HCT116 (cell line): ENCODE measurements at regions not wholly inside any gene's neighbourhood (a gene's known extent, or its start where the extent isn't known, plus 50 kb on each side); places are given as distances from the start of the nearest gene placed in this dataset.

Source experiments
- ATAC-seq: fragments of 200-7000 bp; cut with Tn5 transposase; 2 replicates; pipeline ENCODE4 v1.9.1; 2020; ENCODE audit warnings: mild to moderate bottlenecking, moderate library complexity
- BruUV-seq: library from RNA; stranded (reverse); fragments of 400-500 nt; replicated peaks from 2 replicates; lab custom pipeline; 2021; lab: Mats Ljungman, UMichigan
- CTCF ChIA-PET: fragments of 300-600 bp; sonication (Branson Sonifier 250); formaldehyde crosslinking; loops from one replicate; lab custom pipeline; 2021; ENCODE audit warnings: antibody characterized with exemption; lab: Charles Lee
- POLR2A ChIA-PET: fragments of 300-600, 350-600 bp; sonication (Branson Sonifier 250); formaldehyde crosslinking; loops from one replicate; lab custom pipeline; 2021; ENCODE audit warnings: antibody characterized with exemption; lab: Charles Lee
- RAD21 ChIA-PET, 2 experiments: fragments of 300-600 bp; sonication (Branson Sonifier 250); formaldehyde crosslinking; loops; one replicate each; lab custom pipeline; 2023; ENCODE audit warnings: low total read pairs in 2 of 2; ENCODE audit not compliant: uncharacterized antibody in 2 of 2, unreplicated experiment in 2 of 2, low non-redundant PET in 1 of 2; lab: Charles Lee
- DNase-seq: peaks from one replicate; pipeline ENCODE4 v3.0.0-alpha.2; 2010; ENCODE audit warnings: low read depth, low spot score
- H2AFZ ChIP-seq: fragments of 200-600 bp; shearing (Covaris generic), sonication (generic); 2 replicates; pipeline ENCODE4 v1.6.1; 2017; ENCODE audit warnings: low read depth, mixed run types, mixed read lengths, antibody characterized with exemption, low read length; ENCODE audit not compliant: poor library complexity, severe bottlenecking
- H3K27ac ChIP-seq: 2 replicates; pipeline ENCODE4 v1.5.1; 2012; ENCODE audit warnings: low read depth, low read length
- H3K27me3 ChIP-seq: fragments of 200-600 bp; sonication (generic); 2 replicates; pipeline ENCODE4 v1.6.1; 2016; ENCODE audit warnings: mixed run types, low read length, mixed read lengths; ENCODE audit not compliant: insufficient read depth
- H3K36me3 ChIP-seq, 2 experiments: fragments of 200-500 bp in 1 of 2; fragments of 200-600 bp in 1 of 2; sonication (Bioruptor generic) in 1 of 2; sonication (generic) in 1 of 2; 2 replicates each; pipeline versions ENCODE4 v1.5.1 to v1.6.1; 2014 to 2016; ENCODE audit warnings: low read length in 2 of 2, inconsistent platforms in 1 of 2, mixed read lengths in 1 of 2, mixed run types in 1 of 2; ENCODE audit not compliant: insufficient read depth in 2 of 2, control insufficient read depth in 1 of 2
- H3K4me1 ChIP-seq, 2 experiments: fragments of 200-600 bp in 1 of 2; sonication (generic) in 1 of 2; 2 replicates each; pipeline versions ENCODE4 v1.5.1 to v1.6.1; 2012 to 2017; ENCODE audit warnings: low read length in 2 of 2, inconsistent platforms in 1 of 2, mild to moderate bottlenecking in 1 of 2, mixed read lengths in 1 of 2, mixed run types in 1 of 2, moderate library complexity in 1 of 2; ENCODE audit not compliant: insufficient read depth in 2 of 2, control insufficient read depth in 1 of 2
- H3K4me2 ChIP-seq: fragments of 200-600 bp; sonication (generic); 2 replicates; pipeline ENCODE4 v1.6.1; 2017; ENCODE audit warnings: mixed run types, low read length, mixed read lengths
- H3K4me3 ChIP-seq, 2 experiments: fragments of 200-600 bp in 1 of 2; sonication (generic) in 1 of 2; replicated peaks in 1 of 2; 2 replicates each; pipeline ENCODE4 v1.5.1; 2011 to 2016; ENCODE audit warnings: low read length in 2 of 2, control low read depth in 1 of 2, low read depth in 1 of 2, mild to moderate bottlenecking in 1 of 2, mixed read lengths in 1 of 2, mixed run types in 1 of 2
- H3K79me2 ChIP-seq: fragments of 200-600 bp; sonication (generic); 2 replicates; pipeline ENCODE4 v1.6.1; 2017; ENCODE audit warnings: mild to moderate bottlenecking, mixed run types, low read length, moderate library complexity, mixed read lengths; ENCODE audit not compliant: insufficient read depth
- H3K9ac ChIP-seq: fragments of 200-600 bp; sonication (generic); 2 replicates; pipeline ENCODE4 v1.6.1; 2016; ENCODE audit warnings: low read length, mixed read lengths
- H3K9me2 ChIP-seq: fragments of 200-600 bp; sonication (generic), shearing (Covaris generic); 2 replicates; pipeline ENCODE4 v1.6.1; 2017; ENCODE audit warnings: mixed run types, mild to moderate bottlenecking, moderate library complexity; ENCODE audit not compliant: insufficient read depth
- H3K9me3 ChIP-seq, 2 experiments: fragments of 200-500 bp in 1 of 2; fragments of 200-600 bp in 1 of 2; sonication (Bioruptor generic) in 1 of 2; sonication (generic) in 1 of 2; 2 replicates each; pipeline ENCODE4 v1.6.1; 2014 to 2017; ENCODE audit warnings: low read length in 2 of 2, mixed read lengths in 2 of 2, inconsistent platforms in 1 of 2, low read depth in 1 of 2, mild to moderate bottlenecking in 1 of 2, mixed run types in 1 of 2, moderate library complexity in 1 of 2; ENCODE audit not compliant: control insufficient read depth in 1 of 2, insufficient read depth in 1 of 2
- H4K20me1 ChIP-seq: fragments of 200-600 bp; sonication (generic), shearing (Covaris generic); 2 replicates; pipeline ENCODE4 v1.6.1; 2017; ENCODE audit warnings: mixed run types, mild to moderate bottlenecking, moderate library complexity; ENCODE audit not compliant: insufficient read depth
- ATF3 ChIP-seq: IDR thresholded peaks from 2 replicates; pipeline ENCODE4 v1.6.1; 2012
- CBX3 ChIP-seq: IDR thresholded peaks from 2 replicates; pipeline ENCODE4 v1.6.1; 2012; ENCODE audit warnings: low read depth
- CEBPB ChIP-seq: IDR thresholded peaks from 2 replicates; pipeline ENCODE4 v1.6.1; 2012; ENCODE audit warnings: low read depth
- CTCF ChIP-seq, 3 experiments: fragments of 200-600 bp in 1 of 3; sonication (generic) in 1 of 3; IDR thresholded peaks in 2 of 3; conservative IDR thresholded peaks in 1 of 3; 2 replicates each; pipeline ENCODE4 v1.5.1; 2012 to 2017; ENCODE audit warnings: low read depth in 2 of 3, low read length in 2 of 3, antibody characterized with exemption in 1 of 3, borderline replicate concordance in 1 of 3, control low read depth in 1 of 3, mild to moderate bottlenecking in 1 of 3, mixed read lengths in 1 of 3, mixed run types in 1 of 3, moderate library complexity in 1 of 3; ENCODE audit not compliant: insufficient read depth in 1 of 3
- EGR1 ChIP-seq: IDR thresholded peaks from 2 replicates; pipeline ENCODE4 v1.6.1; 2012; ENCODE audit warnings: low read depth
- ELF1 ChIP-seq: IDR thresholded peaks from 2 replicates; pipeline ENCODE4 v1.6.1; 2012; ENCODE audit warnings: low read depth, borderline replicate concordance
- EZH2 ChIP-seq: fragments of 200-600 bp; sonication (generic); IDR thresholded peaks from 2 replicates; pipeline ENCODE4 v1.6.1; 2017; ENCODE audit warnings: antibody characterized with exemption, mixed run types
- FOSL1 ChIP-seq: IDR thresholded peaks from 2 replicates; pipeline ENCODE4 v1.6.1; 2012; ENCODE audit warnings: low read depth
- POLR2A ChIP-seq: IDR thresholded peaks from 2 replicates; pipeline ENCODE4 v1.7.0; 2011; ENCODE audit warnings: borderline replicate concordance; ENCODE audit not compliant: insufficient read depth, insufficient read length; ENCODE audit errors: extremely low read depth
- POLR2AphosphoS5 ChIP-seq: IDR thresholded peaks from 2 replicates; pipeline ENCODE4 v1.6.1; 2011; ENCODE audit warnings: mild to moderate bottlenecking, low read depth, low read length, moderate library complexity
- RAD21 ChIP-seq: IDR thresholded peaks from 2 replicates; pipeline ENCODE4 v1.6.1; 2012; ENCODE audit warnings: low read depth, mild to moderate bottlenecking
- REST ChIP-seq: IDR thresholded peaks from 2 replicates; pipeline ENCODE4 v1.6.1; 2012; ENCODE audit warnings: low read depth
- SIN3A ChIP-seq: IDR thresholded peaks from 2 replicates; pipeline ENCODE4 v1.6.1; 2012; ENCODE audit warnings: low read depth
- SP1 ChIP-seq: IDR thresholded peaks from 2 replicates; pipeline ENCODE4 v1.6.1; 2012; ENCODE audit warnings: low read depth
- SRF ChIP-seq: IDR thresholded peaks from 2 replicates; pipeline ENCODE4 v1.6.1; 2012; ENCODE audit warnings: low read depth
- TCF7L2 ChIP-seq: IDR thresholded peaks from 2 replicates; pipeline ENCODE4 v1.7.0; 2011; ENCODE audit warnings: borderline replicate concordance, inconsistent platforms; ENCODE audit not compliant: insufficient read depth, insufficient read length; ENCODE audit errors: extremely low read depth
- YY1 ChIP-seq: IDR thresholded peaks from 2 replicates; pipeline ENCODE4 v1.6.1; 2011; ENCODE audit warnings: low read length, low read depth, moderate library complexity, mild to moderate bottlenecking; ENCODE audit not compliant: insufficient replicate concordance; ENCODE audit errors: extremely low read depth
- ZBTB33 ChIP-seq: IDR thresholded peaks from 2 replicates; pipeline ENCODE4 v1.6.1; 2011; ENCODE audit warnings: mild to moderate bottlenecking, low read length, moderate library complexity; ENCODE audit not compliant: insufficient replicate concordance; ENCODE audit errors: extremely low read depth
- ZFX ChIP-seq: fragments of 450-650 bp; IDR thresholded peaks from 2 replicates; pipeline ENCODE4 v1.6.1; 2017
- ZNF274 ChIP-seq: fragments of 200-500 bp; sonication (Bioruptor generic); IDR thresholded peaks from 2 replicates; pipeline ENCODE4 v1.6.1; 2014; ENCODE audit warnings: mild to moderate bottlenecking, low read depth, low read length, inconsistent platforms
- intact Hi-C: fragments of 100-400 bp; cut with micrococcal nuclease; formaldehyde crosslinking; loops from 2 replicates; pipeline ENCODE4 v1.10.0; 2022

GRCh38 chr6:151723152-151723551 is 84.3 kb upstream of the ESR1 start:
- H4K20me1 ChIP-seq, result no peaks in the 10 kb centered on the region
- CTCF ChIA-PET, result no interaction called here
- H2AFZ ChIP-seq, result no peak overlapping the region
- no peaks in the 10 kb centered on the region for H3K36me3 ChIP-seq
- H3K27ac ChIP-seq, result no peak overlapping the region
- BruUV-seq, result no TSS peak
- no peaks in the 10 kb centered on the region for H3K9me3 ChIP-seq
- DNase-seq (no peak), ATAC-seq (no peak)
- intact Hi-C loops, result no loop called here
- RAD21 ChIA-PET, result no interaction called here
- no peak overlapping the region for H3K4me3 ChIP-seq
- POLR2A ChIA-PET, result no interaction called here
- H3K9me2 ChIP-seq, result no peaks in the 10 kb centered on the region
- no peaks in the 10 kb centered on the region for H3K4me1 ChIP-seq
- H3K27me3 ChIP-seq, result no peaks in the 10 kb centered on the region
- no peak overlapping the region for H3K4me2 ChIP-seq
- H3K79me2 ChIP-seq, result no peaks in the 10 kb centered on the region
- TF ChIP-seq EGR1 (no peak), ZBTB33 (no peak), SIN3A (no peak), ZNF274 (no peak), POLR2A (no peak), CTCF (IDR thresholded peaks at IDR 0.05 in 2 of 3, conservative IDR thresholded peaks at IDR 0.05 in 1 of 3; ENCODE audit: borderline replicate concordance in 1 of 3, insufficient read depth in 1 of 3, low read depth in 2 of 3, low read length in 2 of 3) (no peak), POLR2AphosphoS5 (no peak), ZFX (no peak), CBX3 (no peak), RAD21 (no peak), FOSL1 (no peak), SP1 (no peak), ATF3 (no peak), SRF (no peak), YY1 (no peak), EZH2 (no peak), TCF7L2 (no peak), ELF1 (no peak), REST (no peak), CEBPB (no peak)
- H3K9ac ChIP-seq, result no peak overlapping the region
